ENCODE measurements at regions not wholly inside any gene's neighbourhood (a gene's known extent, or its start where the extent isn't known, plus 50 kb on each side); places are given as distances from the start of the nearest gene placed in this dataset.

DNA sequence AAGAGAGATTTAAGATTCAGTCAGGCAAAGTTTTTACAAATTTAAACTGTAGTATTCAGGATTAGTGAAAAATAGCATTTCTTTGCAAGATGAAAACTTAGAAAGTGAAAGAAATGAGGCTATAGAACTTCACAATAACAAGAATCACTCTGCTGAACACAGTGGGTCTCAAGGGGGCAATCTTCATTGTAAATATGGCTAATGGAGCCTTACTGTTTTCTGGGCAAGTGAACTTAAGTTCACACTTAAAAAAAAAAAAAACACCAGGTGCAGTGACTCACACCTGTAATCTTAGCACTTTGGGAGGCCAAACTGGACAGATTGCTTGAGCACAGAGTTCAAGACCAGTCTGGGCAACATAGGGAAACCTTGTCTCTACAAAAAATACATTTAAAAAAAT, 175.9 kb upstream of the SNX2 start:
- TF ChIP-seq, protein P1, sequence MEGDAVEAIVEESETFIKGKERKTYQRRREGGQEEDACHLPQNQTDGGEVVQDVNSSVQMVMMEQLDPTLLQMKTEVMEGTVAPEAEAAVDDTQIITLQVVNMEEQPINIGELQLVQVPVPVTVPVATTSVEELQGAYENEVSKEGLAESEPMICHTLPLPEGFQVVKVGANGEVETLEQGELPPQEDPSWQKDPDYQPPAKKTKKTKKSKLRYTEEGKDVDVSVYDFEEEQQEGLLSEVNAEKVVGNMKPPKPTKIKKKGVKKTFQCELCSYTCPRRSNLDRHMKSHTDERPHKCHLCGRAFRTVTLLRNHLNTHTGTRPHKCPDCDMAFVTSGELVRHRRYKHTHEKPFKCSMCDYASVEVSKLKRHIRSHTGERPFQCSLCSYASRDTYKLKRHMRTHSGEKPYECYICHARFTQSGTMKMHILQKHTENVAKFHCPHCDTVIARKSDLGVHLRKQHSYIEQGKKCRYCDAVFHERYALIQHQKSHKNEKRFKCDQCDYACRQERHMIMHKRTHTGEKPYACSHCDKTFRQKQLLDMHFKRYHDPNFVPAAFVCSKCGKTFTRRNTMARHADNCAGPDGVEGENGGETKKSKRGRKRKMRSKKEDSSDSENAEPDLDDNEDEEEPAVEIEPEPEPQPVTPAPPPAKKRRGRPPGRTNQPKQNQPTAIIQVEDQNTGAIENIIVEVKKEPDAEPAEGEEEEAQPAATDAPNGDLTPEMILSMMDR (IDR thresholded peaks at IDR 0.05; ENCODE audit: poor library complexity, severe bottlenecking) = no peak
- TF ChIP-seq, protein P2, sequence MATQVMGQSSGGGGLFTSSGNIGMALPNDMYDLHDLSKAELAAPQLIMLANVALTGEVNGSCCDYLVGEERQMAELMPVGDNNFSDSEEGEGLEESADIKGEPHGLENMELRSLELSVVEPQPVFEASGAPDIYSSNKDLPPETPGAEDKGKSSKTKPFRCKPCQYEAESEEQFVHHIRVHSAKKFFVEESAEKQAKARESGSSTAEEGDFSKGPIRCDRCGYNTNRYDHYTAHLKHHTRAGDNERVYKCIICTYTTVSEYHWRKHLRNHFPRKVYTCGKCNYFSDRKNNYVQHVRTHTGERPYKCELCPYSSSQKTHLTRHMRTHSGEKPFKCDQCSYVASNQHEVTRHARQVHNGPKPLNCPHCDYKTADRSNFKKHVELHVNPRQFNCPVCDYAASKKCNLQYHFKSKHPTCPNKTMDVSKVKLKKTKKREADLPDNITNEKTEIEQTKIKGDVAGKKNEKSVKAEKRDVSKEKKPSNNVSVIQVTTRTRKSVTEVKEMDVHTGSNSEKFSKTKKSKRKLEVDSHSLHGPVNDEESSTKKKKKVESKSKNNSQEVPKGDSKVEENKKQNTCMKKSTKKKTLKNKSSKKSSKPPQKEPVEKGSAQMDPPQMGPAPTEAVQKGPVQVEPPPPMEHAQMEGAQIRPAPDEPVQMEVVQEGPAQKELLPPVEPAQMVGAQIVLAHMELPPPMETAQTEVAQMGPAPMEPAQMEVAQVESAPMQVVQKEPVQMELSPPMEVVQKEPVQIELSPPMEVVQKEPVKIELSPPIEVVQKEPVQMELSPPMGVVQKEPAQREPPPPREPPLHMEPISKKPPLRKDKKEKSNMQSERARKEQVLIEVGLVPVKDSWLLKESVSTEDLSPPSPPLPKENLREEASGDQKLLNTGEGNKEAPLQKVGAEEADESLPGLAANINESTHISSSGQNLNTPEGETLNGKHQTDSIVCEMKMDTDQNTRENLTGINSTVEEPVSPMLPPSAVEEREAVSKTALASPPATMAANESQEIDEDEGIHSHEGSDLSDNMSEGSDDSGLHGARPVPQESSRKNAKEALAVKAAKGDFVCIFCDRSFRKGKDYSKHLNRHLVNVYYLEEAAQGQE (IDR thresholded peaks at IDR 0.05; ENCODE audit: borderline replicate concordance) = no peak
- TF ChIP-seq POLR2AphosphoS5 (IDR thresholded peaks at IDR 0.05) (no peak), TAF1 (IDR thresholded peaks at IDR 0.05; ENCODE audit: low read depth) (no peak)

Data from neural cell (in vitro differentiated cells).